Endothelial cell of hepatic sinusoid (primary cell): ENCODE measurements at regions not wholly inside any gene's neighbourhood (a gene's known extent, or its start where the extent isn't known, plus 50 kb on each side); places are given as distances from the start of the nearest gene placed in this dataset.

ENCODE experiments used
- in situ Hi-C: cut with HindIII; loops from 2 replicates; pipeline ENCODE4 v1.10.0; 2017; ENCODE audit warnings: low sequenced_read_pairs

GRCh38 chr1:106962591-106962990, 93.9 kb upstream of the PRMT6 start:
- in situ Hi-C loops = no loop called here

DNA sequence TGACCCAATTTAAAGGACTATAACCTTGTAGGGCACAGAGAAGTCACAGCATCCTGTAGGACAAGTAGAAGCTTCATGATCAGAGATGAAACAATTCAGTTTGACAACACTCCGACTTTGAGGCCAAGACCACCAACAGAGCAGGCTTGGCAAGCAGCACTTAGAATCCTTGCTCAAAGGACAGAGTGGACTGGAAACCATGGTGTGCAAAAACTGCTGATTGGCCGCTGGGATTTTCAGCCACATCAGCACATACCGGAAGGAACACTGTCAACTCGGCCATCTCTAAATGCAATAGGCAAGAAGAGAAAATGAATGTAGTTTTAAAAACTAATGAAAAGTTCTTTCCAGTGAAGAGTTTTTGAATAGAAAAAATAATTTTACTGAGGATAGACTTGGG, 92.0 kb upstream of the PRMT6 start:
- in situ Hi-C loops = no loop called here

GRCh38 chr1:106968644-106969043, 87.8 kb upstream of the PRMT6 start:
- in situ Hi-C loops = no loop called here

GRCh38 chr1:106969731-106970130, 86.7 kb upstream of the PRMT6 start:
- in situ Hi-C loops = no loop called here

DNA sequence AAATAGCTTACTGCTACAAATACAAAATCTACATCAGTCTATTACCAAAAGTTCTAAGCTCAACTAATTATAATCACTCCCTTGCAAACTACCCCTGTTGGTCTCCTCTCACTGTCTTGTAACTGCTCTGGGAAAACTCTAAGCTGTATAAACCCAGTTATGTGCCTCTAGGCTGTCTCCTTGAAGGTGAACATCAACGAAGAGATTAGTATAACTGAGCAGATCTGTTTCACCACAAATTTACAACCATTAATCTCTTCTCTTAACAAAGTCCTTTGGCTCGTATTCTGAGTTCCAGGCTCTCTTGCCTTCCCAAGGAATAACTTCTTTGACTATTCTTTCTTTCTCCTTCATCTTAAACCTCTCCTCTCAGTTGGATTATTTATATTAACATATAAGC, 84.4 kb upstream of the PRMT6 start:
- in situ Hi-C loops = no loop called here

DNA sequence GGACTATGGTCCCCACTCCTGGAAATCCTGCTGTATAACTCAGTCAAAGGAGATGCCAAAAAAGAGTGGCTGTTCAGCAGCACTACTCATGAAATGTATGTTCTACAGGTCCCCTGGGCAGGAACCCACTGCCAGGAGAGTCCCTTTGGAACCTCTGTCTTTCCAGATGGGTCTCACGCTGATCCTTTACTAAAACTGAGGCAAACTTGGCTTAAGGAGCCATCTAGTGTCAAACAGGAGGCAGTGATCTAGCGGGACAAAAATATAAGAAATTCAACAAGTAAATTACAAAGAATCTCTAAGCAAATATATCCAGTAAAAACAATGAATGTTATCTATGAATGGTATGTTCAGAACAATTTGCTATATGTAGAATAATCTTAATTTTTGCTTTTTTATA, 80.5 kb upstream of the PRMT6 start:
- in situ Hi-C loops = no loop called here

DNA sequence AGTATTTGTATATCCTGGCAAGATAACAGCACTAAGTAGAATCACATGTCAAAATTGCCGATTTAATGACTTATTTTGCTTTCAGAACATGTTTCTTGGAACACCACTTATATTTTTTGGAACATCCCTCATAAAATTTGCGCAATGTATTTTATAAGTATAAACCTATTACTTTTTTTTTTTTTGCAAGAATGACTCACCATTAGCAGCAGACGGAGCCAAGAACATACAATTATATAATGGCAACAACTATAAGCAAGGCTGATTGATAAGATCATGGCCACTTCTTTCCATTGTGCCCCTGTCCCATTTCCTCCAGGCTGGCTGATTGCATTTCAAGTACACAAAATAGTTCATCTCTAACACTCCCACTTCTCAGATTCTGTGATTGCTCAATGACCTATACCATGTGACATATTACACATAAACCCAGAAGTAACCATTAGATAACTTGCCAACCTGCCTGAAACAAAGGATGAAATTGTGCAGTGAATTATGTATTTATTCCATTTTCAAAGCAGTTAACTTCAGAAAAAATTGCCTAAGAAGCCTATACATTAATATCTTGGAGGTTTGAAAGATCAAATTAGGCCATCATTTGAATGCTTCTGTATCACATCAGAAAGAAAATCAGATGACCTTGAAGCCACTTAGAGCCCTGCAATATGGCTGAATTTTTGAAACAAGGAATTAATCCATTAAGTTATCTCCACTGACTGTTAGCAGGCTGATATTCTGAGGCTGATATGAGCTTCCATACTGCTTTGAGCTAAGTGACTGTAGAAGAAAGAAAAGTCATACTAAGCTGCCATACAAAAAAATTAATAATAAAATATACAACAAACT, 77.8 kb upstream of the PRMT6 start:
- in situ Hi-C loops = no loop called here

DNA sequence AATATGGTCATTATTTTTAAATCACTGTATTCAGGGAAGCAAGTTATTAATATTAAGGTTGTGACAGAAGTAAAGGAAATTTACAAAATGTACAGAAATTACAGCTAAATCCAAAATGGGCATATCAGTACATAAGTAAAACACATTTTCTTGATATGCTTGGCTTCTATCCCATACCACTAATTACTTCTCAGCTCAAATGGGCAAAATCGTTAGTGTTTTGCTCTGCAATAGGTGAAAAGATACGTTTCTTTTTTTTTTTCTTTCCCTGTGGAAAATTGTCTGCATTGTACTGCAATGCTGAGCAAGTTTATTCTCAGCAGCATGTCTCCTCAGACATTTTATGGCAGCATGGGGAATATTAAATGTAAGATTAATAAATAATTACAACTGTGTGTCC, 77.1 kb upstream of the PRMT6 start:
- in situ Hi-C loops = no loop called here

DNA sequence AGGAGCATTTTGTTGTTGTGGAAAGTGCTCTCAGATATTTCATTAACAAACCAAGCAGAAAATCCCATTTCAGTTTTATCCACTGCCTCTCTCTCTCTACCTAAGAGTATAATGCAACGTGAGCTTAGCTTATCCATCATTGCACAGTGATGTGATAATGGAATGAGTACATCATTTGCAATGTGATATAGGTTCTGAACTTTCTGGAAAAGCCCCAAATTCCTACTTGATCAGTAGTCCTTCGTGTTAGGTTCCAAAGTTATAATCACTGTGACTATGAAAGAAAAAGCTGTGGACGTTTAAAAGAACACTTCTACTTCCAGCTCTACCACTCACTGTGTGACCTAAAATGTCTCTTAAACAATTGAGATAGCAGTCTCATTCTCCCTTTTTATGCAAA, 76.4 kb upstream of the PRMT6 start:
- in situ Hi-C loops = no loop called here

DNA sequence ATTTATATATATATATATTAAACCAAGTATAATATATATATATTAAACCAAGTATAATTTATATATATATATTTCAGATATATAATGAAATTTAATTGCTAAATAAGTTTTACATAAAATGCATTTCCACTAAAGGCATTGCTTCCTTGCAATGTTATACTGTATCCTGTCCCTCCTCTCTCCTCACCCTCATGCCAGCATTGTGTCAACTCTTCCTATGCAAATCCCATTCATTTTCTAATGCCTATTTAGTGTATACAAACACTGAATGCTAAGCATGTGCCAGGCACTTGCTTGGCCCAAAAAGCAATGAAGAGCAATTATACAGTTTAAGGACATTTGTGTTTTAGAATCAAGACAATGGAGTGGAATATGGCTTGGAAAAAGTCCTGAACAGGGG, 71.7 kb upstream of the PRMT6 start:
- in situ Hi-C loops = no loop called here

- in situ Hi-C loops = no loop called here
Observed at GRCh38 chr1:106986603-106987002, 69.9 kb upstream of the PRMT6 start.

DNA sequence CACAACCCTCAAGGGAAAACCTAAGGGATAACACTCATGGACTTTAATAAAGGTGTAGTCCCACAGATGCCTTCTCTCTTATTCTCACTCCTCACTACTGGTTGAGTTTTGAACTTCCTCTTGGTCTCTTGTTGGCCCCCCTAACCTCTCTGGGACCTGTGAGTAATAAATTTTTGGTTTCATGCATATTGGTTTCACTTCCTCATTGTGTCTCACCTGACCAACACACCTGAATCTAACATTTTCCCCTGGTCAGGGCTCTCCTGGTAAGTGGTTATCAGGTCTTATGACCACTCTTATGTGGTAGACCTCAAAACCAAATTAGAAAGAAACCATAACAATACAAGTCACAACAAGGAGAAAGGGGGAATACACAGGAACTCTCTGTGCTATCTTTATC, 60.5 kb upstream of the PRMT6 start:
- in situ Hi-C loops = no loop called here

DNA sequence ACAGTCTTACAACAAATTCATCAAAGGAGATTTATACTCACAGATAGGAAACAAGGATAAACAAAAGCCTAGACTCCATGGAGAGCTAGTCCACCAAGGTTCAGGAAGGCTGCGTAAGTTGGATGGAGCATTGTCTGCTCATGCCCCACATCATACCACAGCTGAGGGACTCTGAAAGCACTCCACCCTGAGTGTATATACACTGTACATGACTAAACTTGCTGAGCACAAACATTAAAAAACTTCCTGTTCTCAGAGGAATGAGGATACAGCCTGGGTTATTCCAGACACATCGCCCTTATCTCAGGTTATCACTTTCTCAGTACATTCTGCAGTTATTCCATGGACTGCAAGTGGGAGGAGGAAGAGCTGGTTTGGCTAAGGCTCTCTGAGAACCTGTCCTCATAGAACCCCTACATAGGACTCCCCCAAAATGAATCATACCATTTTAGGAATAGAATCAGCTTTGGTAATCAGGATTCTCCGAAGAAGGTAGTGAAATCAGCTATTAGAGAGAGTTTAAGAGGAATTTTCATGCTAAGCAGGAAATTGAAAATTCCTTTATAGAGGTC, 58.0 kb upstream of the PRMT6 start:
- in situ Hi-C loops = no loop called here

GRCh38 chr1:107000902-107001301, 55.6 kb upstream of the PRMT6 start:
- in situ Hi-C loops = no loop called here

GRCh38 chr1:107003972-107004371, 52.5 kb upstream of the PRMT6 start:
- in situ Hi-C loops = no loop called here

DNA sequence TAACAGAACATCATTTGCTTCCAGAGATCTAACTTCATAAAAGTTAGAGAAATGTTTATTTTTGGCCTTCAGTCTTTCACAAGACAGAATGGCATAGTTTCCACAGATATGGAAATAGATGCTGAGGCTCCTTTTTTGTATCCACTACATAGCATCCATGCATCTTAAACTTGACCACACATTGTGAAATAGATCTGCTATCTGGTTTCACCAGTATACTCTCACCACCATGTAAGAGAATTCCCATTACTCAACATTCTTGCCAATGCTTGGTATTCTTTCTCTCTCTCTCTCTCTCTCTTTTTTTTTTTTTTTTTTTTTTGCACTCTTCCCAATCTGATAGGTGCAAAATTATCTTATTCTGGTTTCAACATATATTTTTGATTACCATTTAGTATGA, 52.1 kb upstream of the PRMT6 start:
- in situ Hi-C loops = no loop called here
